Activated naive CD8-positive, alpha-beta T cell treated with anti-CD3 and anti-CD28 coated beads, Interleukin-2, amount 50 U/mL, for 24 hours (primary cell): ENCODE measurements at regions not wholly inside any gene's neighbourhood (a gene's known extent, or its start where the extent isn't known, plus 50 kb on each side); places are given as distances from the start of the nearest gene placed in this dataset.
"Not testable (repeated sequence)": the region's sequence is repeated elsewhere in the genome, so short reads cannot be mapped to it uniquely, and the experiment has no call there.

Source experiments
- ATAC-seq: fragments of 150-1000 bp; cut with Tn5 transposase; one replicate; pipeline ENCODE4 v1.10.0; 2021
- DNase-seq: peaks from one replicate; pipeline ENCODE4 v3.0.0; 2021
- H3K27ac Mint-ChIP-seq: one replicate; pipeline ENCODE4 v1.8.0; 2021; ENCODE audit warnings: mild to moderate bottlenecking, mixed read lengths
- H3K27me3 Mint-ChIP-seq: one replicate; pipeline ENCODE4 v1.8.0; 2021; ENCODE audit warnings: mixed read lengths
- H3K36me3 Mint-ChIP-seq: one replicate; pipeline ENCODE4 v1.8.0; 2021; ENCODE audit warnings: low read depth, mixed read lengths
- H3K4me1 Mint-ChIP-seq: one replicate; pipeline ENCODE4 v1.8.0; 2021; ENCODE audit warnings: mixed read lengths
- H3K4me3 Mint-ChIP-seq: one replicate; pipeline ENCODE4 v1.8.0; 2021; ENCODE audit warnings: mild to moderate bottlenecking, moderate library complexity, mixed read lengths
- H3K9me3 Mint-ChIP-seq: one replicate; pipeline ENCODE4 v1.8.0; 2021; ENCODE audit warnings: mixed read lengths

GRCh38 chr11:28792856-28793255 is 684.7 kb downstream of the METTL15 start:
- peaks cover 13% of the 10 kb centered on the region for H3K9me3 Mint-ChIP-seq

GRCh38 chr11:28787897-28788296 is 679.7 kb downstream of the METTL15 start:
- not testable (repeated sequence) for H3K4me3 Mint-ChIP-seq, DNase-seq, H3K27me3 Mint-ChIP-seq, ATAC-seq, H3K4me1 Mint-ChIP-seq, H3K36me3 Mint-ChIP-seq, H3K27ac Mint-ChIP-seq
- H3K9me3 Mint-ChIP-seq = peaks cover 22% of the 10 kb centered on the region

More at GRCh38 chr11:28792856-28793255, 684.7 kb downstream of the METTL15 start:
- Mint-ChIP-seq H3K36me3 (no peaks in the 10 kb centered on the region), H3K27ac (no peak overlapping the region), H3K27me3 (no peaks in the 10 kb centered on the region), H3K4me3 (no peak overlapping the region), H3K4me1 (no peaks in the 10 kb centered on the region)
- DNase-seq (no peak), ATAC-seq (no peak)

GRCh38 chr11:28777126-28777525 is 668.9 kb downstream of the METTL15 start:
- no peak for ATAC-seq
- H3K9me3 Mint-ChIP-seq = peaks cover 18% of the 10 kb centered on the region
- H3K27me3 Mint-ChIP-seq = no peaks in the 10 kb centered on the region

GRCh38 chr11:28773606-28774005 is 665.4 kb downstream of the METTL15 start:
- Mint-ChIP-seq H3K4me1 (no peaks in the 10 kb centered on the region), H3K9me3 (peaks cover 25% of the 10 kb centered on the region), H3K4me3 (no peak overlapping the region), H3K27ac (no peak overlapping the region), H3K36me3 (no peaks in the 10 kb centered on the region), H3K27me3 (no peaks in the 10 kb centered on the region)
- no peak for DNase-seq
- no peak for ATAC-seq

More at GRCh38 chr11:28777126-28777525, 668.9 kb downstream of the METTL15 start:
- Mint-ChIP-seq H3K36me3 (no peaks in the 10 kb centered on the region), H3K4me3 (no peak overlapping the region), H3K27ac (no peak overlapping the region), H3K4me1 (no peaks in the 10 kb centered on the region)
- DNase-seq = no peak

GRCh38 chr11:28770806-28771205 is 662.6 kb downstream of the METTL15 start:
- Mint-ChIP-seq H3K9me3 (peaks cover 25% of the 10 kb centered on the region), H3K4me1 (no peaks in the 10 kb centered on the region), H3K27me3 (no peaks in the 10 kb centered on the region), H3K4me3 (no peak overlapping the region), H3K36me3 (no peaks in the 10 kb centered on the region), H3K27ac (no peak overlapping the region)
- ATAC-seq = no peak
- no peak for DNase-seq

GRCh38 chr11:28767574-28767973 is 659.4 kb downstream of the METTL15 start:
- Mint-ChIP-seq H3K36me3 (no peaks in the 10 kb centered on the region), H3K4me3 (no peak overlapping the region), H3K9me3 (peaks cover 15% of the 10 kb centered on the region), H3K4me1 (no peaks in the 10 kb centered on the region), H3K27ac (no peak overlapping the region), H3K27me3 (no peaks in the 10 kb centered on the region)
- no peak for DNase-seq
- ATAC-seq = no peak

- ATAC-seq (no peak), DNase-seq (no peak)
- Mint-ChIP-seq H3K27me3 (no peaks in the 10 kb centered on the region), H3K36me3 (no peaks in the 10 kb centered on the region), H3K27ac (no peak overlapping the region), H3K9me3 (peaks cover 9% of the 10 kb centered on the region), H3K4me1 (no peaks in the 10 kb centered on the region), H3K4me3 (no peak overlapping the region)
Measured at GRCh38 chr11:28763876-28764275, 655.7 kb downstream of the METTL15 start.

- Mint-ChIP-seq H3K4me1 (no peaks in the 10 kb centered on the region), H3K27me3 (no peaks in the 10 kb centered on the region), H3K9me3 (peaks cover 9% of the 10 kb centered on the region), H3K4me3 (no peak overlapping the region), H3K27ac (no peak overlapping the region), H3K36me3 (no peaks in the 10 kb centered on the region)
- ATAC-seq (no peak), DNase-seq (no peak)
Measured at GRCh38 chr11:28763151-28763550, 655.0 kb downstream of the METTL15 start.

GRCh38 chr11:28760676-28761390 is 652.6 kb downstream of the METTL15 start:
- no peak overlapping the region for H3K27ac Mint-ChIP-seq
- ATAC-seq (no peak), DNase-seq (no peak)
- H3K4me3 Mint-ChIP-seq = no peak overlapping the region
- H3K9me3 Mint-ChIP-seq = peaks cover 9% of the 10 kb centered on the region
- no peaks in the 10 kb centered on the region for H3K36me3 Mint-ChIP-seq
- H3K4me1 Mint-ChIP-seq = no peaks in the 10 kb centered on the region
- no peaks in the 10 kb centered on the region for H3K27me3 Mint-ChIP-seq

GRCh38 chr11:28759311-28759710 is 651.1 kb downstream of the METTL15 start:
- no peak for ATAC-seq
- Mint-ChIP-seq H3K27me3 (no peaks in the 10 kb centered on the region), H3K36me3 (no peaks in the 10 kb centered on the region), H3K27ac (no peak overlapping the region), H3K9me3 (peaks cover 6% of the 10 kb centered on the region), H3K4me3 (no peak overlapping the region), H3K4me1 (no peaks in the 10 kb centered on the region)
- no peak for DNase-seq

GRCh38 chr11:28757725-28758515 is 649.7 kb downstream of the METTL15 start:
- ATAC-seq = no peak
- H3K4me3 Mint-ChIP-seq = no peak overlapping the region
- peaks cover 11% of the 10 kb centered on the region for H3K9me3 Mint-ChIP-seq
- H3K27ac Mint-ChIP-seq = no peak overlapping the region
- no peaks in the 10 kb centered on the region for H3K4me1 Mint-ChIP-seq
- DNase-seq = no peak
- no peaks in the 10 kb centered on the region for H3K36me3 Mint-ChIP-seq
- H3K27me3 Mint-ChIP-seq = no peaks in the 10 kb centered on the region

GRCh38 chr11:28756977-28757376 is 648.8 kb downstream of the METTL15 start:
- Mint-ChIP-seq H3K36me3 (no peaks in the 10 kb centered on the region), H3K9me3 (peaks cover 20% of the 10 kb centered on the region), H3K4me1 (no peaks in the 10 kb centered on the region), H3K27me3 (no peaks in the 10 kb centered on the region), H3K27ac (no peak overlapping the region), H3K4me3 (no peak overlapping the region)
- no peak for DNase-seq
- no peak for ATAC-seq

- Mint-ChIP-seq H3K9me3 (peaks cover 20% of the 10 kb centered on the region), H3K36me3 (no peaks in the 10 kb centered on the region), H3K4me3 (no peak overlapping the region), H3K27ac (no peak overlapping the region), H3K4me1 (no peaks in the 10 kb centered on the region), H3K27me3 (no peaks in the 10 kb centered on the region)
- ATAC-seq (no peak), DNase-seq (no peak)
Measured at GRCh38 chr11:28743061-28743550, 634.9 kb downstream of the METTL15 start.

- no peaks in the 10 kb centered on the region for H3K27me3 Mint-ChIP-seq
- peaks cover 8% of the 10 kb centered on the region for H3K9me3 Mint-ChIP-seq
- H3K36me3 Mint-ChIP-seq = no peaks in the 10 kb centered on the region
- H3K27ac Mint-ChIP-seq = no peak overlapping the region
- ATAC-seq (no peak), DNase-seq (no peak)
- H3K4me1 Mint-ChIP-seq = no peaks in the 10 kb centered on the region
- no peak overlapping the region for H3K4me3 Mint-ChIP-seq
Measured at GRCh38 chr11:28739489-28740280, 631.5 kb downstream of the METTL15 start.
